ENCODE measurements at regions not wholly inside any gene's neighbourhood (a gene's known extent, or its start where the extent isn't known, plus 50 kb on each side); places are given as distances from the start of the nearest gene placed in this dataset.

GRCh38 chr16:77618951-77619350 lies 103.4 kb upstream of the NUDT7 start (continued):
- TF ChIP-seq, protein P1, sequence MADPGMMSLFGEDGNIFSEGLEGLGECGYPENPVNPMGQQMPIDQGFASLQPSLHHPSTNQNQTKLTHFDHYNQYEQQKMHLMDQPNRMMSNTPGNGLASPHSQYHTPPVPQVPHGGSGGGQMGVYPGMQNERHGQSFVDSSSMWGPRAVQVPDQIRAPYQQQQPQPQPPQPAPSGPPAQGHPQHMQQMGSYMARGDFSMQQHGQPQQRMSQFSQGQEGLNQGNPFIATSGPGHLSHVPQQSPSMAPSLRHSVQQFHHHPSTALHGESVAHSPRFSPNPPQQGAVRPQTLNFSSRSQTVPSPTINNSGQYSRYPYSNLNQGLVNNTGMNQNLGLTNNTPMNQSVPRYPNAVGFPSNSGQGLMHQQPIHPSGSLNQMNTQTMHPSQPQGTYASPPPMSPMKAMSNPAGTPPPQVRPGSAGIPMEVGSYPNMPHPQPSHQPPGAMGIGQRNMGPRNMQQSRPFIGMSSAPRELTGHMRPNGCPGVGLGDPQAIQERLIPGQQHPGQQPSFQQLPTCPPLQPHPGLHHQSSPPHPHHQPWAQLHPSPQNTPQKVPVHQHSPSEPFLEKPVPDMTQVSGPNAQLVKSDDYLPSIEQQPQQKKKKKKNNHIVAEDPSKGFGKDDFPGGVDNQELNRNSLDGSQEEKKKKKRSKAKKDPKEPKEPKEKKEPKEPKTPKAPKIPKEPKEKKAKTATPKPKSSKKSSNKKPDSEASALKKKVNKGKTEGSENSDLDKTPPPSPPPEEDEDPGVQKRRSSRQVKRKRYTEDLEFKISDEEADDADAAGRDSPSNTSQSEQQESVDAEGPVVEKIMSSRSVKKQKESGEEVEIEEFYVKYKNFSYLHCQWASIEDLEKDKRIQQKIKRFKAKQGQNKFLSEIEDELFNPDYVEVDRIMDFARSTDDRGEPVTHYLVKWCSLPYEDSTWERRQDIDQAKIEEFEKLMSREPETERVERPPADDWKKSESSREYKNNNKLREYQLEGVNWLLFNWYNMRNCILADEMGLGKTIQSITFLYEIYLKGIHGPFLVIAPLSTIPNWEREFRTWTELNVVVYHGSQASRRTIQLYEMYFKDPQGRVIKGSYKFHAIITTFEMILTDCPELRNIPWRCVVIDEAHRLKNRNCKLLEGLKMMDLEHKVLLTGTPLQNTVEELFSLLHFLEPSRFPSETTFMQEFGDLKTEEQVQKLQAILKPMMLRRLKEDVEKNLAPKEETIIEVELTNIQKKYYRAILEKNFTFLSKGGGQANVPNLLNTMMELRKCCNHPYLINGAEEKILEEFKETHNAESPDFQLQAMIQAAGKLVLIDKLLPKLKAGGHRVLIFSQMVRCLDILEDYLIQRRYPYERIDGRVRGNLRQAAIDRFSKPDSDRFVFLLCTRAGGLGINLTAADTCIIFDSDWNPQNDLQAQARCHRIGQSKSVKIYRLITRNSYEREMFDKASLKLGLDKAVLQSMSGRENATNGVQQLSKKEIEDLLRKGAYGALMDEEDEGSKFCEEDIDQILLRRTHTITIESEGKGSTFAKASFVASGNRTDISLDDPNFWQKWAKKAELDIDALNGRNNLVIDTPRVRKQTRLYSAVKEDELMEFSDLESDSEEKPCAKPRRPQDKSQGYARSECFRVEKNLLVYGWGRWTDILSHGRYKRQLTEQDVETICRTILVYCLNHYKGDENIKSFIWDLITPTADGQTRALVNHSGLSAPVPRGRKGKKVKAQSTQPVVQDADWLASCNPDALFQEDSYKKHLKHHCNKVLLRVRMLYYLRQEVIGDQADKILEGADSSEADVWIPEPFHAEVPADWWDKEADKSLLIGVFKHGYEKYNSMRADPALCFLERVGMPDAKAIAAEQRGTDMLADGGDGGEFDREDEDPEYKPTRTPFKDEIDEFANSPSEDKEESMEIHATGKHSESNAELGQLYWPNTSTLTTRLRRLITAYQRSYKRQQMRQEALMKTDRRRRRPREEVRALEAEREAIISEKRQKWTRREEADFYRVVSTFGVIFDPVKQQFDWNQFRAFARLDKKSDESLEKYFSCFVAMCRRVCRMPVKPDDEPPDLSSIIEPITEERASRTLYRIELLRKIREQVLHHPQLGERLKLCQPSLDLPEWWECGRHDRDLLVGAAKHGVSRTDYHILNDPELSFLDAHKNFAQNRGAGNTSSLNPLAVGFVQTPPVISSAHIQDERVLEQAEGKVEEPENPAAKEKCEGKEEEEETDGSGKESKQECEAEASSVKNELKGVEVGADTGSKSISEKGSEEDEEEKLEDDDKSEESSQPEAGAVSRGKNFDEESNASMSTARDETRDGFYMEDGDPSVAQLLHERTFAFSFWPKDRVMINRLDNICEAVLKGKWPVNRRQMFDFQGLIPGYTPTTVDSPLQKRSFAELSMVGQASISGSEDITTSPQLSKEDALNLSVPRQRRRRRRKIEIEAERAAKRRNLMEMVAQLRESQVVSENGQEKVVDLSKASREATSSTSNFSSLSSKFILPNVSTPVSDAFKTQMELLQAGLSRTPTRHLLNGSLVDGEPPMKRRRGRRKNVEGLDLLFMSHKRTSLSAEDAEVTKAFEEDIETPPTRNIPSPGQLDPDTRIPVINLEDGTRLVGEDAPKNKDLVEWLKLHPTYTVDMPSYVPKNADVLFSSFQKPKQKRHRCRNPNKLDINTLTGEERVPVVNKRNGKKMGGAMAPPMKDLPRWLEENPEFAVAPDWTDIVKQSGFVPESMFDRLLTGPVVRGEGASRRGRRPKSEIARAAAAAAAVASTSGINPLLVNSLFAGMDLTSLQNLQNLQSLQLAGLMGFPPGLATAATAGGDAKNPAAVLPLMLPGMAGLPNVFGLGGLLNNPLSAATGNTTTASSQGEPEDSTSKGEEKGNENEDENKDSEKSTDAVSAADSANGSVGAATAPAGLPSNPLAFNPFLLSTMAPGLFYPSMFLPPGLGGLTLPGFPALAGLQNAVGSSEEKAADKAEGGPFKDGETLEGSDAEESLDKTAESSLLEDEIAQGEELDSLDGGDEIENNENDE (IDR thresholded peaks at IDR 0.05; ENCODE audit: insufficient replicate concordance, low read length) = no peak
- TF ChIP-seq, protein P2, sequence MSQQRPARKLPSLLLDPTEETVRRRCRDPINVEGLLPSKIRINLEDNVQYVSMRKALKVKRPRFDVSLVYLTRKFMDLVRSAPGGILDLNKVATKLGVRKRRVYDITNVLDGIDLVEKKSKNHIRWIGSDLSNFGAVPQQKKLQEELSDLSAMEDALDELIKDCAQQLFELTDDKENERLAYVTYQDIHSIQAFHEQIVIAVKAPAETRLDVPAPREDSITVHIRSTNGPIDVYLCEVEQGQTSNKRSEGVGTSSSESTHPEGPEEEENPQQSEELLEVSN (IDR thresholded peaks at IDR 0.05) = no peak
- TF ChIP-seq, protein P3, sequence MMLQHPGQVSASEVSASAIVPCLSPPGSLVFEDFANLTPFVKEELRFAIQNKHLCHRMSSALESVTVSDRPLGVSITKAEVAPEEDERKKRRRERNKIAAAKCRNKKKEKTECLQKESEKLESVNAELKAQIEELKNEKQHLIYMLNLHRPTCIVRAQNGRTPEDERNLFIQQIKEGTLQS (IDR thresholded peaks at IDR 0.05; ENCODE audit: insufficient read depth, low read depth, low read length) = no peak
- TF ChIP-seq SIN3A (conservative IDR thresholded peaks at IDR 0.05 in 1 of 2, IDR thresholded peaks at IDR 0.05 in 1 of 2; ENCODE audit: low read depth in 1 of 2, low read length in 2 of 2) (no peak), POLR2A (IDR thresholded peaks at IDR 0.05; ENCODE audit: control extremely low read depth in 1 of 2, low read depth in 2 of 2, low read length in 2 of 2) (no peak), NANOG (IDR thresholded peaks at IDR 0.05; ENCODE audit: insufficient read depth, low read depth, low read length, poor library complexity, severe bottlenecking) (no peak)
- TF ChIP-seq, protein P4, sequence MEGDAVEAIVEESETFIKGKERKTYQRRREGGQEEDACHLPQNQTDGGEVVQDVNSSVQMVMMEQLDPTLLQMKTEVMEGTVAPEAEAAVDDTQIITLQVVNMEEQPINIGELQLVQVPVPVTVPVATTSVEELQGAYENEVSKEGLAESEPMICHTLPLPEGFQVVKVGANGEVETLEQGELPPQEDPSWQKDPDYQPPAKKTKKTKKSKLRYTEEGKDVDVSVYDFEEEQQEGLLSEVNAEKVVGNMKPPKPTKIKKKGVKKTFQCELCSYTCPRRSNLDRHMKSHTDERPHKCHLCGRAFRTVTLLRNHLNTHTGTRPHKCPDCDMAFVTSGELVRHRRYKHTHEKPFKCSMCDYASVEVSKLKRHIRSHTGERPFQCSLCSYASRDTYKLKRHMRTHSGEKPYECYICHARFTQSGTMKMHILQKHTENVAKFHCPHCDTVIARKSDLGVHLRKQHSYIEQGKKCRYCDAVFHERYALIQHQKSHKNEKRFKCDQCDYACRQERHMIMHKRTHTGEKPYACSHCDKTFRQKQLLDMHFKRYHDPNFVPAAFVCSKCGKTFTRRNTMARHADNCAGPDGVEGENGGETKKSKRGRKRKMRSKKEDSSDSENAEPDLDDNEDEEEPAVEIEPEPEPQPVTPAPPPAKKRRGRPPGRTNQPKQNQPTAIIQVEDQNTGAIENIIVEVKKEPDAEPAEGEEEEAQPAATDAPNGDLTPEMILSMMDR (IDR thresholded peaks at IDR 0.05; ENCODE audit: control extremely low read depth in 1 of 3, insufficient read depth in 1 of 3, low read depth in 1 of 3, low read length in 3 of 3) = no peak

Measured in H1 (cell line).